Hindlimb muscle (tissue), 1 donor: ENCODE measurements at regions not wholly inside any gene's neighbourhood (a gene's known extent, or its start where the extent isn't known, plus 50 kb on each side); places are given as distances from the start of the nearest gene placed in this dataset.
"Not testable (repeated sequence)": the region's sequence is repeated elsewhere in the genome, so short reads cannot be mapped to it uniquely, and the experiment has no call there.

ENCODE experiments used
- DNase-seq: peaks from one replicate; pipeline ENCODE4 v3.0.0-alpha.2; 2013

- DNase-seq: no peak
These were observed 497.5 kb downstream of the NR2F2 start for GRCh38 chr15:96827981-96828380.

- DNase-seq: no peak
These were observed 506.9 kb downstream of the NR2F2 start for GRCh38 chr15:96837241-96837970.

GRCh38 chr15:96838081-96838480 lies 507.6 kb downstream of the NR2F2 start:
- DNase-seq: no peak

GRCh38 chr15:96849271-96849900 lies 518.9 kb downstream of the NR2F2 start:
- DNase-seq: no peak

GRCh38 chr15:96851613-96852012 lies 521.1 kb downstream of the NR2F2 start:
- DNase-seq: no peak

- peak; percentile 29 for DNase-seq
These were observed 528.2 kb downstream of the NR2F2 start for GRCh38 chr15:96858694-96859093.

- no peak for DNase-seq
These were observed 530.2 kb downstream of the NR2F2 start for GRCh38 chr15:96860741-96861140.

GRCh38 chr15:96867992-96868391 lies 537.5 kb downstream of the NR2F2 start:
- no peak for DNase-seq

- DNase-seq: no peak
These were observed 538.6 kb downstream of the NR2F2 start for GRCh38 chr15:96869122-96869521.

GRCh38 chr15:96869790-96870189 lies 539.3 kb downstream of the NR2F2 start:
- DNase-seq: no peak

- DNase-seq: no peak
These were observed 540.1 kb downstream of the NR2F2 start for GRCh38 chr15:96870580-96870979.

GRCh38 chr15:96877442-96877841 lies 546.9 kb downstream of the NR2F2 start:
- DNase-seq: not testable (repeated sequence)

- DNase-seq: no peak
These were observed 547.6 kb downstream of the NR2F2 start for GRCh38 chr15:96878129-96878528.

GRCh38 chr15:96882121-96882772 lies 551.7 kb downstream of the NR2F2 start:
- no peak for DNase-seq

GRCh38 chr15:96887730-96888129 lies 557.2 kb downstream of the NR2F2 start:
- no peak for DNase-seq

- no peak for DNase-seq
These were observed 558.3 kb downstream of the NR2F2 start for GRCh38 chr15:96888764-96889163.

- DNase-seq: no peak
These were observed 559.4 kb downstream of the NR2F2 start for GRCh38 chr15:96889734-96890480.

- no peak for DNase-seq
These were observed 560.5 kb downstream of the NR2F2 start for GRCh38 chr15:96891046-96891445.

- DNase-seq: no peak
These were observed 562.8 kb downstream of the NR2F2 start for GRCh38 chr15:96893159-96893906.

- no peak for DNase-seq
These were observed 564.2 kb downstream of the NR2F2 start for GRCh38 chr15:96894659-96895058.

GRCh38 chr15:96896766-96897165 lies 566.3 kb downstream of the NR2F2 start:
- DNase-seq: no peak

- no peak for DNase-seq
These were observed 583.6 kb downstream of the NR2F2 start for GRCh38 chr15:96914081-96914480.
